ENCODE measurements at regions not wholly inside any gene's neighbourhood (a gene's known extent, or its start where the extent isn't known, plus 50 kb on each side); places are given as distances from the start of the nearest gene placed in this dataset.
"Not testable (repeated sequence)": the region's sequence is repeated elsewhere in the genome, so short reads cannot be mapped to it uniquely, and the experiment has no call there.

- in situ Hi-C loops (cut with HindIII; ENCODE audit: low sequenced_read_pairs), result not testable (repeated sequence)
Measured at GRCh38 chr1:200254602-200255001, 155.2 kb downstream of the ZNF281 start.

DNA sequence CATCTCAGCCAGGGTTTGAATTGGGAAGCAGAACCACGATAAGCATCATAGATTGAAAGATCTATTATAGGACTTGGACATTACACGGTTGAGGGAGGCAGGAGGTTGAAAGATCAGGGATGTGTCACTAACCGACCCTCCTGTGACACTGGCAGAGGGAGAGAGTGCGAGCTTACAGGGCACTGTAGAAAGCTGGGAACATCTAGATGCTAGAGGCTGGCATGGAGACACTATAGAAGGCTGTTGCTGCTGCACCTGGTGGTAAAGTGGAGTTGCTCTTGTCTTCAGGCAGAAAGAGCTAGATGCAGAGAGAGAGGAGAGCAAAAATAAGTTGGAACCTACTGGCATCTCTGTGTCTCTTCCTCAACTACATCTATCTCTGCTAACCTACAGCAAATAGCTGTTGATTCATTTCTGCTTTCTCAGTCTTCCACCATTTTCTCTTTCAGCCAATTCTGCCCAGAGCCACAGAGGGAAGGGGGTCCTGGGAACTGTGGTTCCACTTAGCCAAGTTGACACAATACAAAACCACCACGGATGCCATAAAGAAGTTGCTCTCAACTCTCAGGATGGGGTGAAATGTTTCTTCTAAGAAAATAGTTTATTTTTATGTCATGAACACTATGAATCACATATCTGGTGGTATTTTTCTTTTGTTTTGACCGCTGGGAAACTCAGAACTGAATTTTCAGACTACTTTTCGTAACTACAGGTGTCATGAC, 155.9 kb downstream of the ZNF281 start:
- in situ Hi-C loops (cut with HindIII; ENCODE audit: low sequenced_read_pairs), result no loop called here

DNA sequence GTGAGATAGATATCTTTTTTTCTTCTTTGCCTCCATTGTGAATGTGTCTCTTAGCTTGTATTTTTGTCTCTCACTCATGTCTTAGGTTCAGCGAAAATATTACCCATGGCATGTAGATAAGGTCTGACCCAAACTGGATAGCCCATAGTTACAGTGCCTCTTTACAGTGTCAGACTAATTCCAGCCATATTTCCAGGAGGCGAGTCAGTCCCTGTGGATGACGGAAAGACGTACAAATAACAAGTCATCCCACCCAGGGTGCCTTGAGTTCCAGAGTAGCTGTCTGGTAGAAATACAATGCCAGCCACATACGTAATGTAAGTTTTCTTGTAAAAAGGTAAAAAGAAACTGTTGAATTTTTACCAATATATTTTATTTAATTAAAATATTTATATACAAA, 157.3 kb downstream of the ZNF281 start:
- in situ Hi-C loops (cut with HindIII; ENCODE audit: low sequenced_read_pairs), result no loop called here

DNA sequence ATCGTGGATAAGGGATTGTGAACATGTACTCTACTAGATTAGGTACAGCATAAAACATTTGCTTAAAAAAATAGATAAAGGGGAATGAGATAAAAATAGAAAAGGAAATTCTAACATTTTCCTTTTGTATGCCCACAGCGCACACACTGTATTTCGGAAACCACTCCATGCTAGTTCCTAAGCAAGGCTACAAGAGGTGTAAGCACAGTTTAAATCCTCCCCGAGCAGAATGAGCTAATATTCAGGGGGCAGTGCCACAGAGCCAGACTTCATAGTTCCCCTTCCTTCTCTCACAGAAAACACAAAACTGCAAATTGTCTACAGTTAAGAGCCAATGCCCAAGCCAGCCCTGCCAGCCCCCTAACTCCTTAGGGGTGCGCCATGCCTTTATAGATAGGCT, 159.4 kb downstream of the ZNF281 start:
- in situ Hi-C loops (cut with HindIII; ENCODE audit: low sequenced_read_pairs), result no loop called here

DNA sequence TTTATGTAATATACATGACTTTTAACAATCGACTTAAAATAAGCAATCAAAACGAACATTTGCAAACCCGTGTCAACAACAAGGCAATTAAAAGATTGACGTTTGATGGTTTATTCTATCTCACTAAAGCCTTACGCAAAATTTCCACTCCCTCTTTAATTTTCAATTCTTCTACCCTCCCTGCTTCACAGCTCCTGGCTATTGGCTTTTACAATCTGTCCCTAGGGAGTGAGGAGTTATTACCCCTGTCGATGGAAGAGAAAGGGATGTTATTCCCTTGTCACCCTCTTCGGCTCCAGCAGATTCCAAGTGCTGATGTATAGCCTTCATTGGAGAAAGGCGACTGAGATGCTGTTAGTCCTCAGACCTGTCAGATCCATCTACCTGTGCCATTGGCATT, 161.3 kb downstream of the ZNF281 start:
- in situ Hi-C loops (cut with HindIII; ENCODE audit: low sequenced_read_pairs), result no loop called here

DNA sequence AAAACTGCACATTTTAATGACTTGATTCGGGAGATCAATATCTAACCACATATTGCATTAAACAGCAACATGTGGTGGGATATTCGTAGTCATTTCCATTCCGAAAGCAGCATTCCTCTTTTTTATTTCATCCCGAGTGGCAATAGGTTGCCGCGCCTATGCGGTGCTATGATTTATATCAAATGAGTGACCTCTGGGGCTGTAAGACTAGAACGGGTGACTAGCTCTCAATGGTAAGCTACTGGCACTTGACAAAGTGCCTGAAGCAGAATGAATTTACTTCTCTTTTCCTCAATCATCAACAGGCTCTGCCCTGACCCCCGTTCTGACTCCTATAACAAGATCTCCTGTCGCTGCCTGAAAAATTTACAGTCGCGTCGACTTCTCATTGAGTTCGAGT, 162.3 kb downstream of the ZNF281 start:
- in situ Hi-C loops (cut with HindIII; ENCODE audit: low sequenced_read_pairs), result no loop called here

- in situ Hi-C loops (cut with HindIII; ENCODE audit: low sequenced_read_pairs), result no loop called here
Measured at GRCh38 chr1:200245473-200245872, 164.4 kb downstream of the ZNF281 start.

GRCh38 chr1:200243042-200243437, 166.8 kb downstream of the ZNF281 start:
- in situ Hi-C loops (cut with HindIII; ENCODE audit: low sequenced_read_pairs), result no loop called here

DNA sequence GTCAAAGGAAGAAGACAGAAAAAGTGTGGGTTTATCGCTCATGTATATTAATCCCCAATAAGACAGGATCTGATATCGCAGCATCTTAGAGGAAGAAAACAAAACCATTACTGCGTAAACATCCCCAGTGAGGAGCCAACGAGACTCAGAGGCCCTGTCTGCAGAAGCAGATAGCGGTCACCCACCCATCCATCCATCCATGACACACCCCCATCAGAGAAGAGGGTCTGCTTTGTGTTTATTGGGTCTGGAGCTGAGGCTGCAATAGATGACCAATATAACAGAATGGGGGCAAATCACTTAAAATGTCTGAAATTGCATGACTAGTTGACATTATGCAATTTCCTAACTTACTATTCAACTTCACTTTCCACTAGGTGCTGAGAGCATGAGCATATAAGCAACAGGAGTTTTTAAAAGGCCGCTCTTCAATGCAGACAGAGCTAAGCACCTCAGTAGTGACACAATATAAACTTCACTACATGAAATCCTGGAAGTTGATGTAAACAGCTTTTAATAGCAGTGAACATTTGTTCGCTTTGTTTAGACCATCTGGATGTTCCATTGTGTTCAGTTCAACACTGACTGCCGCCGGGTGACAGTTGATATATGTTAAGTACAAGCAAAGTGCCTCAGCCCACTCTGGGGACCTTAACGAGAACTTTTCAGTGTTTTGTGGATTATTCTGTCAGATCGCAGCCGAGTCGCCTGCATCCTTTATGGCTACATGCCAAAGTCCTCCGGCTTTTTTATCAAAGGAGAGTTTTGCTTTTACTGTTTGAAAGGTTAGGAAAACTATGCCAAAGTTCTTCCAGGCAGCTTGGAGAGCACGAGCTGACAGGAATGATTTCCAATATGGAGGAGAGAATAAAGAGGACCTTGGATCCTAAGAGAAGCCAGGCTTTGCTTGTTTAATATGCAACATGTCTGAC, 167.5 kb downstream of the ZNF281 start:
- in situ Hi-C loops (cut with HindIII; ENCODE audit: low sequenced_read_pairs), result no loop called here

DNA sequence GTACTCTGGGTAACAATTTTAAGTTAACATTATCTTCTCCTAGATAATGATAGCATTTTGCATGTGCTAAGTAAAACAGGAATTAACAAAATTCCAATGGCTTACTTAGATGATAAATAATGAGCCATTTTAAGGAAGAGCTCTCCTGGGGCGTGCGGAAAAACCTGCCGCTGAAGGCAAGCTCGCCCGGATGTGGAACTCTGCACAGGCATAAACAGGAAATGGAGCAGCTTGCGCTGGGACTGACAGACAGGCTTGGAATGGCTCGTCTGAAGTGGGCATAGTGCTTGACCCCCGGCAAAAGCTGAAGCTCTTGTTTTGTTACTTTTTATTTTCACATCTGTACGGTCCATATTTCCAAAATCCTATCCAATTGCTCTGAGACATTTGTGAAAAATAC, 169.2 kb downstream of the ZNF281 start:
- in situ Hi-C loops (cut with HindIII; ENCODE audit: low sequenced_read_pairs), result no loop called here

- in situ Hi-C loops (cut with HindIII; ENCODE audit: low sequenced_read_pairs), result no loop called here
Measured at GRCh38 chr1:200238311-200238710, 171.5 kb downstream of the ZNF281 start.

GRCh38 chr1:200237066-200237465, 172.8 kb downstream of the ZNF281 start:
- in situ Hi-C loops (cut with HindIII; ENCODE audit: low sequenced_read_pairs), result no loop called here

DNA sequence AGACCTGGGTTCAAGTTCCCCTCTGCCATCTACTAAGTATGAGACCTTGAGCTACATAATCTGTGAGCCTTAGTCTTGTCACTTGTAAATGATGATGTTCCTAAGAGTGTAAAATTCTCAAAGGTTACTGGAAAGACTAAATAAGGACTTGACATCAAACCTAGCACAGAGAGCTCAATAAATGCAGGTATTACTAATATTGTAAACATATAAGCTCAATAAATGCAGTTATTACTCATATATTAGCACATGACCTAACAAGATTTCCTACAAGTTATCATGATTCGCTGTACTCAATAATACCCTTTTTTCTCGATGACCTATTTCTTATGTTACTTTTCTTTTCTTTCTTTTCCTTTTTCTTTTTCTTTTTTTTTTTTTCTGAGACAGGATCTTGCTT, 174.9 kb downstream of the ZNF281 start:
- in situ Hi-C loops (cut with HindIII; ENCODE audit: low sequenced_read_pairs), result no loop called here

- in situ Hi-C loops (cut with HindIII; ENCODE audit: low sequenced_read_pairs), result no loop called here
Measured at GRCh38 chr1:200233393-200233792, 176.4 kb downstream of the ZNF281 start.

DNA sequence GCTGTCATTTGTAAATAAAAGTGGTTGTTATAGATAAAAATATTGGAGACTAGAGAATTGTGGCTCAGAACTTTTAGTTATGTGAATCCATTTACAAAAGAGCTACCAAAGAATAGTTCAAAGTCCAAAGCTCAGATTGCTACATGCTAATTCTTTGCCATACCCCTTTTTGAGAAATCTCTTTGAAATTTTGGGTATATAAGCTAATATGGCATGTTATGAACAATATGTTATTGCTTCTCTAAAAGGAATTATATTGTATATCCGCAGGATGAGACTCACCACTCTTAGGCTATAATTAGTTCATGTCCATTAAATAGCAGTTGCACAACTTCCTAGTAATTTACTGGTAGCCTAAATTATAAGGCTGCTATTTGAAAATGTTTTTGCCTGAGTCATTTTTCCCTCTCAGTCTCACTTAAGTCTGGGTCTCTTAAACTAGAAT, 178.0 kb downstream of the ZNF281 start:
- in situ Hi-C loops (cut with HindIII; ENCODE audit: low sequenced_read_pairs), result no loop called here

DNA sequence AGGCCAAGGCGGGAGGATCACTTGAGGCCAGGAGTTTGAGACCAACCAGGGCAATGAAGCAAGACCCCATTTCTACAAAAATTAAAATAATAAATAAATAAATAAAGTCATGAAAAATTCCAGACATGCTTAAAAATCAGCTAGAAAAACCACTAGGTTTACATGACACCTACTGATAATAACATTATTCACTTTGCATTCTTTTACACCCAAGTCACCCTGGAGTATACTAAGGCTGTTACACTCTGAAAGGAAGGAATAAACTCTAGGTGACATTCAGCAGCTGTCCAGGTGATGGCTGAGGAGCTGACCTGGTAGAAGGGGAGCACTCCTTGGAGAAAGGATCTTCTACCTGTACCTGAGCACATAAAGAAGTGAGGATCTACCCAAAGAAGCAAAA, 179.2 kb downstream of the ZNF281 start:
- in situ Hi-C loops (cut with HindIII; ENCODE audit: low sequenced_read_pairs), result no loop called here

DNA sequence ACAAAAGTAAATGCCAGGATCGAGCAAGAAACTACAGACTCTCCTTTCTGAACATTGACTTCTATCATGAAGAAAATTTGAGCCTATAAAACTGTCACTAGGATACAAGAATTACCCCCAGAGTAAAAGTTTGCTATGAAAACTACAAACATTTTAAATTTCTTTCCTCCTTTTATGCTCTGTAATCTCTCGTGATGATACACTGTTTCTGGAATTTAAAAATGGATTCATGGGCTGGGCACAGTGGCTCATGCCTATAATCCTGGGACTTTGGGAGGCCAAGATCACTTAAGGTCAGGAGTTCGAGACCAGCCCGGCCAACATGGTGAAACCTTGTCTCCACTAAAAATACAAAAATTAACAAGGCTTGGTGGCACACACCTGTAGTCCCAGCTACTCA, 181.3 kb downstream of the ZNF281 start:
- in situ Hi-C loops (cut with HindIII; ENCODE audit: low sequenced_read_pairs), result no loop called here

GRCh38 chr1:200228081-200228480, 181.8 kb downstream of the ZNF281 start:
- in situ Hi-C loops (cut with HindIII; ENCODE audit: low sequenced_read_pairs), result no loop called here
